ENCODE measurements at regions not wholly inside any gene's neighbourhood (a gene's known extent, or its start where the extent isn't known, plus 50 kb on each side); places are given as distances from the start of the nearest gene placed in this dataset.

- TF ChIP-seq HDAC2 (IDR thresholded peaks at IDR 0.05) (no peak), NR3C1 (IDR thresholded peaks at IDR 0.05) (no peak), TP53 (CRISPR knock-in tag; IDR thresholded peaks at IDR 0.05) (no peak), CBX2 (IDR thresholded peaks at IDR 0.05; ENCODE audit: borderline replicate concordance, low read depth) (no peak), RFX5 (IDR thresholded peaks at IDR 0.05) (no peak), CTCF (IDR thresholded peaks at IDR 0.05) (no peak), USF2 (IDR thresholded peaks at IDR 0.05) (no peak)
Measured at GRCh38 chr1:206415942-206416341, 54.3 kb upstream of the IKBKE start.
